Uterus (tissue), 3 donors: ENCODE measurements at regions not wholly inside any gene's neighbourhood (a gene's known extent, or its start where the extent isn't known, plus 50 kb on each side); places are given as distances from the start of the nearest gene placed in this dataset.

ENCODE experiments used
- DNase-seq, 2 donors: peaks; one replicate each; pipeline ENCODE4 v3.0.0-alpha.2; 2019 to 2020
- H3K27ac ChIP-seq, 2 donors: fragments of 200-600 bp; sonication (generic); 1 replicate in 1 of 2; 2 replicates in 1 of 2; pipeline ENCODE4 v1.5.1; 2016 to 2018
- H3K27me3 ChIP-seq, 2 donors: fragments of 200-600 bp; sonication (generic); one replicate each; pipeline ENCODE4 v1.5.1; 2018 to 2019; ENCODE audit warnings: control low read depth in 1 of 2
- H3K36me3 ChIP-seq, 2 donors: fragments of 200-600 bp; sonication (generic); one replicate each; pipeline ENCODE4 v1.5.1; 2019; ENCODE audit warnings: control low read depth in 1 of 2
- H3K4me1 ChIP-seq, 2 donors: fragments of 200-600 bp; sonication (generic); one replicate each; pipeline ENCODE4 v1.5.1; 2018 to 2019; ENCODE audit warnings: control low read depth in 1 of 2
- H3K4me3 ChIP-seq, 2 donors: fragments of 200-600 bp; sonication (generic); 1 replicate in 1 of 2; 2 replicates in 1 of 2; pipeline ENCODE4 v1.5.1; 2018 to 2019; ENCODE audit warnings: mild to moderate bottlenecking in 1 of 2
- H3K9me3 ChIP-seq, 2 donors: fragments of 200-600 bp; sonication (generic); one replicate each; pipeline ENCODE4 v1.5.1; 2019; ENCODE audit warnings: control low read depth in 1 of 2
- CTCF ChIP-seq, 4 experiments: fragments of 200-600 bp in 2 of 4; fragments of 450-650 bp in 2 of 4; sonication (generic) in 2 of 4; IDR thresholded peaks; one replicate each; pipeline ENCODE4 v1.5.1; 2016 to 2019; ENCODE audit warnings: antibody characterized with exemption in 4 of 4, mild to moderate bottlenecking in 2 of 4, moderate library complexity in 1 of 4
- POLR2A ChIP-seq, 2 donors: fragments of 450-650 bp; IDR thresholded peaks; one replicate each; pipeline ENCODE4 v1.6.1; 2016; ENCODE audit warnings: antibody characterized with exemption in 2 of 2, mild to moderate bottlenecking in 1 of 2, moderate library complexity in 1 of 2
- intact Hi-C: fragments of 100-400 bp; cut with DNase I; formaldehyde crosslinking; loops from one replicate; pipeline ENCODE4 v1.15.1; 2023; ENCODE audit warnings: low total_unique reads
- donor health status: DM: yes; HTN: yes; CAD: no.

- H3K36me3 ChIP-seq: no peaks in the 10 kb centered on the region
- TF ChIP-seq CTCF (IDR thresholded peaks at IDR 0.05): no peak
- no peak overlapping the region for H3K27ac ChIP-seq
- no peaks in the 10 kb centered on the region for H3K27me3 ChIP-seq
- peaks cover 0 to 4% of the 10 kb centered on the region in 2 donors for H3K4me1 ChIP-seq
- no peak overlapping the region for H3K4me3 ChIP-seq
- intact Hi-C loops: no loop called here
- DNase-seq: no peak
- H3K9me3 ChIP-seq: no peaks in the 10 kb centered on the region
These were observed 354.3 kb downstream of the C16orf95 start for GRCh38 chr16:86962913-86963312.

GRCh38 chr16:86963600-86964575 lies 353.3 kb downstream of the C16orf95 start:
- no peak overlapping the region for H3K27ac ChIP-seq
- TF ChIP-seq POLR2A (IDR thresholded peaks at IDR 0.05): no peak
- TF ChIP-seq CTCF (IDR thresholded peaks at IDR 0.05): no peak
- H3K36me3 ChIP-seq: no peaks in the 10 kb centered on the region
- H3K27me3 ChIP-seq: no peaks in the 10 kb centered on the region
- no peak overlapping the region for H3K4me3 ChIP-seq
- H3K4me1 ChIP-seq: peaks cover 0 to 4% of the 10 kb centered on the region in 2 donors
- no peak for DNase-seq
- no peaks in the 10 kb centered on the region for H3K9me3 ChIP-seq
- intact Hi-C loops: no loop called here

DNA sequence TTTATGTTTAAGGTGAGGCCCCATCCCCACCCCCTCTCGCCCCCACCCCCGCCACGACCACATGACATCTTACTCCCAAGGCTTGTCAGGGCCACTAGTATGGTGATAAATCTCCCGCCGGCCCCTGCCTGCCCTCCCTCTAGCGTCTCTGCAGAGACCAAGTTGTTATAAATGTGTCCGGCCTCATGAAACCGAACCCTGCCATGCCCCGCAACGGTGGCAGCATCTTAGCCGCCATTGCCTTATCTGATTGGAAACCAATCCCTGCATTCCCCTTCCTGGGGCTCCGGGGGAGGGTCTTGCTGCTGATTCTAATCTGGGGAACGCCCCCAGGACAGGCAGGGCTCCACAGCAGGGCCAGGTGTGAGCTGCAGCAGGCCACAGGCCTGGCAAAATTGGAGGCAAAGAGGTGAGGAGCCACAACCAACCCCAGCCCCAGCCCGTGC lies 352.4 kb downstream of the C16orf95 start:
- DNase-seq: no peak
- H3K4me3 ChIP-seq: no peak overlapping the region
- intact Hi-C loops: no loop called here
- no peaks in the 10 kb centered on the region for H3K9me3 ChIP-seq
- H3K36me3 ChIP-seq: no peaks in the 10 kb centered on the region
- H3K27ac ChIP-seq: no peak overlapping the region
- H3K4me1 ChIP-seq: no peaks in the 10 kb centered on the region
- no peaks in the 10 kb centered on the region for H3K27me3 ChIP-seq
- TF ChIP-seq CTCF (IDR thresholded peaks at IDR 0.05) (no peak), POLR2A (IDR thresholded peaks at IDR 0.05) (no peak)

DNA sequence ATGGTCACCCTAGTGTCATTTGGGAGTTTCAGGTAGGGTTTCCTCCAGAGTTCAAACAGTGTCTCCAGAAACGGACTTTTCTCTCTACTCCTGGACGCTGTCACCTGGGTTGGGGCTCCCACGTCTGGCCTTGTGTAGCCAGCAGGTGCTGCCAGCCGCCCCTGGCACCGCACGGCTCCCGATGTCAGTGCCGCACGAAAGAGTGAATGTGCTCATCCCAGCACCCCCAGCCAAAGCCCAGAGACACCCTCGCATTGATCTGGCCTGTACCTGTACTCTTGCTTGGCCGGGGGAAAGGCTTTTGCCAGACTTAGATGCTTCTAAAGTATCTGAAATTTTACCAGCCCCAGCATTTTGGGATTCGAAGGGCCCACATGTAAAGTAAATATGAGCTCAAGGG lies 351.9 kb downstream of the C16orf95 start:
- no peaks in the 10 kb centered on the region for H3K27me3 ChIP-seq
- intact Hi-C loops: no loop called here

More for the DNA sequence above, 351.9 kb downstream of the C16orf95 start:
- no peak for DNase-seq
- H3K9me3 ChIP-seq: no peaks in the 10 kb centered on the region
- TF ChIP-seq POLR2A (IDR thresholded peaks at IDR 0.05) (no peak), CTCF (IDR thresholded peaks at IDR 0.05) (no peak)
- H3K4me3 ChIP-seq: no peak overlapping the region
- H3K27ac ChIP-seq: no peak overlapping the region
- H3K4me1 ChIP-seq: no peaks in the 10 kb centered on the region
- H3K36me3 ChIP-seq: no peaks in the 10 kb centered on the region
